ENCODE measurements at regions not wholly inside any gene's neighbourhood (a gene's known extent, or its start where the extent isn't known, plus 50 kb on each side); places are given as distances from the start of the nearest gene placed in this dataset.

DNA sequence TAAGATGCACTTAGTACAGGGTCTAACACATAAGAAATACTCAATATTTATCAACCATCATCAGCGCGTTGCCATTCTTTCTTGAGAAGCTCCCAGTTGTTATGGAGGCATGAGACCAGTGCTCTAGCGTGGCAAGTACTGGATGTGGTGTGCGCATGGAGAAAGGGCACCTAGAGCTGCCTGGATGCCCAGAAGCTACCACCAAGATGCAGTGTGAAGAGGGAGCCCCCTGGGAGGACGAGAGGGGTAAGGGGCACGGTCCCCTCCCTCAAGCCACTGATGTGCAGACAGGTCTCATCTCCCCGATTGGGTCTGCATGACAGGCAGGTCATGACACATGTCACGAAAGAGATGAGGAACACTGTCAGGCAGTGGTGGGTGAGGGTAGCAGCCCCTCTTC, 127.7 kb upstream of the CXCL14 start:
- TF ChIP-seq, protein P1, sequence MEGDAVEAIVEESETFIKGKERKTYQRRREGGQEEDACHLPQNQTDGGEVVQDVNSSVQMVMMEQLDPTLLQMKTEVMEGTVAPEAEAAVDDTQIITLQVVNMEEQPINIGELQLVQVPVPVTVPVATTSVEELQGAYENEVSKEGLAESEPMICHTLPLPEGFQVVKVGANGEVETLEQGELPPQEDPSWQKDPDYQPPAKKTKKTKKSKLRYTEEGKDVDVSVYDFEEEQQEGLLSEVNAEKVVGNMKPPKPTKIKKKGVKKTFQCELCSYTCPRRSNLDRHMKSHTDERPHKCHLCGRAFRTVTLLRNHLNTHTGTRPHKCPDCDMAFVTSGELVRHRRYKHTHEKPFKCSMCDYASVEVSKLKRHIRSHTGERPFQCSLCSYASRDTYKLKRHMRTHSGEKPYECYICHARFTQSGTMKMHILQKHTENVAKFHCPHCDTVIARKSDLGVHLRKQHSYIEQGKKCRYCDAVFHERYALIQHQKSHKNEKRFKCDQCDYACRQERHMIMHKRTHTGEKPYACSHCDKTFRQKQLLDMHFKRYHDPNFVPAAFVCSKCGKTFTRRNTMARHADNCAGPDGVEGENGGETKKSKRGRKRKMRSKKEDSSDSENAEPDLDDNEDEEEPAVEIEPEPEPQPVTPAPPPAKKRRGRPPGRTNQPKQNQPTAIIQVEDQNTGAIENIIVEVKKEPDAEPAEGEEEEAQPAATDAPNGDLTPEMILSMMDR (IDR thresholded peaks at IDR 0.05; ENCODE audit: unreplicated experiment): no peak
- BruUV-seq (replicated peaks): no TSS peak
- Mint-ChIP-seq H3K4me1 (ENCODE audit: insufficient read depth, unreplicated experiment) (peaks cover 9% of the 10 kb centered on the region), H3K9me3 (ENCODE audit: unreplicated experiment) (no peaks in the 10 kb centered on the region), H3K27ac (ENCODE audit: low read depth, unreplicated experiment) (no peak overlapping the region), H3K36me3 (ENCODE audit: insufficient read depth, unreplicated experiment) (no peaks in the 10 kb centered on the region), H3K27me3 (ENCODE audit: insufficient read depth, unreplicated experiment) (no peaks in the 10 kb centered on the region), H3K4me3 (ENCODE audit: unreplicated experiment) (no peak overlapping the region)
- CTCF ChIA-PET: interaction anchor here (0.8 to 3.8 kb wide), 5 partner anchors 15 to 146 kb away, joined by 3 to 19 read pairs (median 4); no protein-coding TSS in a partner anchor
- POLR2A ChIA-PET: interaction anchor here (1.2 kb wide), 1 partner anchor 10 kb away, joined by 6 read pairs; no protein-coding TSS in a partner anchor
- DNase-seq (ENCODE audit: unreplicated experiment): no peak
- intact Hi-C loops (cut with micrococcal nuclease): no loop called here

DNA sequence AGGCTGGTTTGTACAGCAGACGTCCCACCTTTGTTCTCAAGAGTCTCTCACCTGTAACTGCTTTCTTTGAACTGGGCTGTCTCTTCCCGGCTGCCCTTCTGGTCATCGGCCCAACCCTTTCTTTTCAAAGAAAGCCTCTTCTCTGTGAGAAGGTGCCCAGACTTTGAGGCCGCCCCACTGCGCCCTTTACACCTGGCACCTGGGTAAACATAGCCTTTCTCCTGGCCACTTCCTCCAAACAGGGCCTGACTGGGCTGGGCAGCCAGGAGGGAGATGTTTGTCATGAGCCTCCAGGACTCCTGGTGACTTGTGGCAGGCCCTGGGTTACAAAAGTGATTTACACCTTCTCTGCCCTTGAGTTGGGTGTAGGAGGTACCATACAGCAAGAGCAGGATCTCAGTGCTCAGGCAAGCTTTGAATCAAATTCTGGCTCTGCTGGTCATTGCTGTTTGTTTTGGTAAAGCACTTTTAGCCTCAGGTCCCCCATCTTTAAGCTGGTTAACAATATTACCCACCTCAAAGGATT, 127.2 kb upstream of the CXCL14 start:
- H3K27me3 Mint-ChIP-seq (ENCODE audit: insufficient read depth, unreplicated experiment): no peaks in the 10 kb centered on the region
- POLR2A ChIA-PET: interaction anchor here (0.7 to 2.0 kb wide), 5 partner anchors 10 to 55 kb away, joined by 3 to 9 read pairs (median 6); no protein-coding TSS in a partner anchor
- intact Hi-C loops (cut with micrococcal nuclease): no loop called here
- CTCF ChIA-PET: interaction anchor here (0.6 to 3.8 kb wide), 10 partner anchors 14 to 154 kb away, joined by 3 to 20 read pairs (median 4); no protein-coding TSS in a partner anchor
- peaks cover 9% of the 10 kb centered on the region for H3K4me1 Mint-ChIP-seq (ENCODE audit: insufficient read depth, unreplicated experiment)
- no peaks in the 10 kb centered on the region for H3K36me3 Mint-ChIP-seq (ENCODE audit: insufficient read depth, unreplicated experiment)
- TF ChIP-seq, protein P1 (IDR thresholded peaks at IDR 0.05; ENCODE audit: unreplicated experiment): no peak
- no peak overlapping the region for H3K4me3 Mint-ChIP-seq (ENCODE audit: unreplicated experiment)
- no peaks in the 10 kb centered on the region for H3K9me3 Mint-ChIP-seq (ENCODE audit: unreplicated experiment)
- BruUV-seq (replicated peaks): no TSS peak
- no peak for DNase-seq (ENCODE audit: unreplicated experiment)
- no peak overlapping the region for H3K27ac Mint-ChIP-seq (ENCODE audit: low read depth, unreplicated experiment)

- no TSS peak for BruUV-seq (replicated peaks)
- CTCF ChIA-PET: interaction anchor here (0.5 to 3.8 kb wide), 13 partner anchors 13 to 1190 kb away, joined by 3 to 20 read pairs (median 4); no protein-coding TSS in a partner anchor
- no peaks in the 10 kb centered on the region for H3K9me3 Mint-ChIP-seq (ENCODE audit: unreplicated experiment)
- H3K4me1 Mint-ChIP-seq (ENCODE audit: insufficient read depth, unreplicated experiment): peaks cover 9% of the 10 kb centered on the region
- intact Hi-C loops (cut with micrococcal nuclease): no loop called here
- no peaks in the 10 kb centered on the region for H3K36me3 Mint-ChIP-seq (ENCODE audit: insufficient read depth, unreplicated experiment)
- DNase-seq (ENCODE audit: unreplicated experiment): peak; percentile 63
- H3K4me3 Mint-ChIP-seq (ENCODE audit: unreplicated experiment): no peak overlapping the region
- H3K27me3 Mint-ChIP-seq (ENCODE audit: insufficient read depth, unreplicated experiment): no peaks in the 10 kb centered on the region
- POLR2A ChIA-PET: interaction anchor here (0.7 to 2.0 kb wide), 8 partner anchors 8 to 55 kb away, joined by 3 to 9 read pairs (median 4); no protein-coding TSS in a partner anchor
- H3K27ac Mint-ChIP-seq (ENCODE audit: low read depth, unreplicated experiment): peak overlapping the region; percentile 40
- TF ChIP-seq, protein P1 (IDR thresholded peaks at IDR 0.05; ENCODE audit: unreplicated experiment): no peak
These were observed 126.4 kb upstream of the CXCL14 start for GRCh38 chr5:135705141-135705631.

DNA sequence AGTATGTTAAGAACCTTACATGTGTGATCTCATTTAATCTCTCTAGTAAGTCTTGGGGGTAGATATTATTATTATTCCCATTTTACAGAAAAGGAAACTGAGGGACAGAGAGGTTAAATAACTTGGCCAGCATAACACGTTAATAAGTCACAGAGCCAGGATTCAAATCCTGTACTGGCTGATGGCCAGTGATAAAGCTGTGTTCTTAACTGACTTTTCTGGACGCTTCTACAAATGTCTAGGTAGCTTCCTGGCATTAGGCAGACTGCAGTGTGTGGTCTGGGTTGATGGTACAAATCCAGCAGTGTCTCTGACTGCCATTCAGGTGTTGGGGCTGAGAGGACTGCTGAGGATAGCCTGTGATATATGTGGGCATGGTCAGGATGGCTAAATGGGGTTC, 125.8 kb upstream of the CXCL14 start:
- H3K9me3 Mint-ChIP-seq (ENCODE audit: unreplicated experiment): no peaks in the 10 kb centered on the region
- H3K36me3 Mint-ChIP-seq (ENCODE audit: insufficient read depth, unreplicated experiment): no peaks in the 10 kb centered on the region
- peaks cover 9% of the 10 kb centered on the region for H3K4me1 Mint-ChIP-seq (ENCODE audit: insufficient read depth, unreplicated experiment)
- H3K27ac Mint-ChIP-seq (ENCODE audit: low read depth, unreplicated experiment): peak overlapping the region; percentile 40
- no peaks in the 10 kb centered on the region for H3K27me3 Mint-ChIP-seq (ENCODE audit: insufficient read depth, unreplicated experiment)
- CTCF ChIA-PET: interaction anchor here (0.5 to 3.8 kb wide), 10 partner anchors 14 to 243 kb away, joined by 3 to 20 read pairs (median 4); no protein-coding TSS in a partner anchor
- BruUV-seq (replicated peaks): no TSS peak
- TF ChIP-seq, protein P1 (IDR thresholded peaks at IDR 0.05; ENCODE audit: unreplicated experiment): no peak
- intact Hi-C loops (cut with micrococcal nuclease): no loop called here
- no peak for DNase-seq (ENCODE audit: unreplicated experiment)
- no peak overlapping the region for H3K4me3 Mint-ChIP-seq (ENCODE audit: unreplicated experiment)
- POLR2A ChIA-PET: interaction anchor here (0.6 to 2.0 kb wide), 8 partner anchors 9 to 54 kb away, joined by 3 to 9 read pairs (median 3); no protein-coding TSS in a partner anchor
